NB4 (cell line): ENCODE measurements at regions not wholly inside any gene's neighbourhood (a gene's known extent, or its start where the extent isn't known, plus 50 kb on each side); places are given as distances from the start of the nearest gene placed in this dataset.

Source experiments
- CTCF ChIP-seq: IDR thresholded peaks from one replicate; pipeline ENCODE4 v1.5.1; 2012; ENCODE audit warnings: low read depth, low read length
- MAX ChIP-seq: IDR thresholded peaks from 2 replicates; pipeline ENCODE4 v1.6.1; 2011; ENCODE audit warnings: low read depth, low read length
- POLR2A ChIP-seq: IDR thresholded peaks from 2 replicates; pipeline ENCODE4 v1.6.1; 2011; ENCODE audit warnings: mild to moderate bottlenecking; ENCODE audit not compliant: insufficient read length; ENCODE audit errors: extremely low read depth

- no peak for TF ChIP-seq POLR2A
- no peak for TF ChIP-seq CTCF
- no peak for TF ChIP-seq MAX
Observed at GRCh38 chr11:91160661-91161060, 937.8 kb upstream of the CHORDC1 start.
